ENCODE measurements at regions not wholly inside any gene's neighbourhood (a gene's known extent, or its start where the extent isn't known, plus 50 kb on each side); places are given as distances from the start of the nearest gene placed in this dataset.

DNA sequence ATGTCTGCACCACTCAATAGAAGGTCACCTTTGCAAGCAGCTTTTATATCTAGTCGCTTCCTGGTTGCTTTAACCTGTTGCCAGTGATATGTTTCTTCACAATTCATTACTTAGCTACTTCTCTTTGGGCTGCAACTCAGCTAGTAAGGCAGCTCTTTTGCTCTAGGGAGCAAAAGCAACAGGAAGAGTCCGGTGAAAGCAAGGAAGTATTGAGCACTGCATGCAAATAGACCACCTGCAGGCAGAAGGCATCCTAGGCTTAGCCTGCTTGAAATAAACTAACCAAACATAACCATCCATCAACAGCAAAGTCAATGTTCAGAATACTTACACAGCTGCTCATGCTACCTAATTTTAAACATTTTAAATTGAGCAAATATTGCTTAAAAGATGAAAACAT lies 529.2 kb upstream of the LINC00305 start:
- TF ChIP-seq CTCF (conservative IDR thresholded peaks at IDR 0.05; ENCODE audit: low read length), result no peak
- TF ChIP-seq EZH2phosphoT487 (IDR thresholded peaks at IDR 0.05; ENCODE audit: borderline replicate concordance, low read depth, low read length), result no peak
